ENCODE measurements at regions not wholly inside any gene's neighbourhood (a gene's known extent, or its start where the extent isn't known, plus 50 kb on each side); places are given as distances from the start of the nearest gene placed in this dataset.

DNA sequence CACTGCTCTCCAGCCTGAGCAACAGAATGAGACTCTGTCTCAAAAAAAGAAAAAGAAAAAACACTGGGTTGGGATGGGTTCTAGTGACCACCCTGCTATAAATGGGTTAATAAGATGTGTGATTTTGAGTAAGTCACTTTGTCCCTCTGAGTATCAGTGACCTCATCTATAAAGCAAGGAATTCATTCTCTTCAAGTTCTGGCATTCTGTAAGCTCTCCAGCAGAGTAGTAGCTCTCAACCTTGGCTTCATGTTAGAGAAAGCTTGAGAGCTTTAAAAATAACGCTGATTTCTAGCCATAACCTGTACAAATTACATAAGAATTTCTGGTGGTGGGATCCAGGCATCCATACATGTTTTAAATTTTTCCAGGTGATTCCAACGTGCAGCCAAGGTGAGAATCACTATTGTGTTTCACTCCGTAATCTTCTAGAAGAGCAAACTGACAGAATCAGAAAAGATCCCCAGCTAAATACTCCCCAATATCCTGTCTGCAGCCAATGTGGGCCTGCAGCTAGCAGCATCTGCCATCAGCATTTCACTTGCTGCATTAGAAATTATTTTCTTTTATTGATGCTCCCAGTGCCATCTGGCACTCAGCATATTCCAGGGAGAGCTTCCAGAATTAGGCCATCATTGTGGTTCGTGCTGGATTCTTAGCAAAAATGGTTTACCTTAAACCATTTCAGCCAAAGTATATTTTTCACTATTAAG is 109.4 kb downstream of the FEM1C start:
- TF ChIP-seq, protein P1, sequence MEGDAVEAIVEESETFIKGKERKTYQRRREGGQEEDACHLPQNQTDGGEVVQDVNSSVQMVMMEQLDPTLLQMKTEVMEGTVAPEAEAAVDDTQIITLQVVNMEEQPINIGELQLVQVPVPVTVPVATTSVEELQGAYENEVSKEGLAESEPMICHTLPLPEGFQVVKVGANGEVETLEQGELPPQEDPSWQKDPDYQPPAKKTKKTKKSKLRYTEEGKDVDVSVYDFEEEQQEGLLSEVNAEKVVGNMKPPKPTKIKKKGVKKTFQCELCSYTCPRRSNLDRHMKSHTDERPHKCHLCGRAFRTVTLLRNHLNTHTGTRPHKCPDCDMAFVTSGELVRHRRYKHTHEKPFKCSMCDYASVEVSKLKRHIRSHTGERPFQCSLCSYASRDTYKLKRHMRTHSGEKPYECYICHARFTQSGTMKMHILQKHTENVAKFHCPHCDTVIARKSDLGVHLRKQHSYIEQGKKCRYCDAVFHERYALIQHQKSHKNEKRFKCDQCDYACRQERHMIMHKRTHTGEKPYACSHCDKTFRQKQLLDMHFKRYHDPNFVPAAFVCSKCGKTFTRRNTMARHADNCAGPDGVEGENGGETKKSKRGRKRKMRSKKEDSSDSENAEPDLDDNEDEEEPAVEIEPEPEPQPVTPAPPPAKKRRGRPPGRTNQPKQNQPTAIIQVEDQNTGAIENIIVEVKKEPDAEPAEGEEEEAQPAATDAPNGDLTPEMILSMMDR (IDR thresholded peaks at IDR 0.05) = no peak

DNA sequence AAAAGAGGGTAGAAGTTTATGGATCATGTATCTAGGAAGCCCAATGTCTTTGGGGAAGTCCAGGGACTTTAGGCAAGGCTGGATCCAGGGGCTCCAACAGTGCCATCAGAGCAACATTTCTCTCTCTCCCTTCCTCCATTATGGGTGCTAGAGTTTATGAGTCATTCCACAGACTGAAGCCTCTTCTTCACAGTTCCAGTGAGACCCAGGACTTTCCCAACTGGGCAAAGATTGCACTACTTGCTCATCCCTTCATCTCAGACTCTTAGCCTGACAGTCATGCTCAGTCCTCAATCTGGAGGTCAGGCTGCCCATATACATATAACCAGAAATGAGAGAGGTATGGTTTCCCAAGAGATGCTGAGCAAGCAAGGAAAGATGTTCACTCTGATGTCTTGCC is 110.7 kb downstream of the FEM1C start:
- Histone ChIP-seq H3K27ac (no peak overlapping the region), H3K9me3 (ENCODE audit: control insufficient read depth, low read length) (no peaks in the 10 kb centered on the region), H3K4me3 (ENCODE audit: low read depth, low read length) (no peak overlapping the region), H3K9ac (no peak overlapping the region), H3K4me2 (ENCODE audit: low read length) (no peak overlapping the region), H3K4me1 (no peaks in the 10 kb centered on the region), H3K27me3 (ENCODE audit: control insufficient read depth, insufficient read depth, low read length) (no peaks in the 10 kb centered on the region), H2AFZ (no peak overlapping the region), H3K36me3 (ENCODE audit: control insufficient read depth, insufficient read depth, low read length) (no peaks in the 10 kb centered on the region), H3K79me2 (no peaks in the 10 kb centered on the region)
- TF ChIP-seq, protein P1 (IDR thresholded peaks at IDR 0.05) = no peak

More for the DNA sequence above, 109.4 kb downstream of the FEM1C start:
- H3K4me2 ChIP-seq (ENCODE audit: low read length) = no peak overlapping the region
- no peak overlapping the region for H3K4me3 ChIP-seq (ENCODE audit: low read depth, low read length)
- no peak overlapping the region for H3K27ac ChIP-seq
- H3K36me3 ChIP-seq (ENCODE audit: control insufficient read depth, insufficient read depth, low read length) = no peaks in the 10 kb centered on the region
- no peaks in the 10 kb centered on the region for H3K27me3 ChIP-seq (ENCODE audit: control insufficient read depth, insufficient read depth, low read length)
- no peaks in the 10 kb centered on the region for H3K4me1 ChIP-seq
- H3K9me3 ChIP-seq (ENCODE audit: control insufficient read depth, low read length) = no peaks in the 10 kb centered on the region
- no peak overlapping the region for H3K9ac ChIP-seq
- no peak overlapping the region for H2AFZ ChIP-seq
- no peaks in the 10 kb centered on the region for H3K79me2 ChIP-seq

- Histone ChIP-seq H3K27me3 (ENCODE audit: control insufficient read depth, insufficient read depth, low read length) (no peaks in the 10 kb centered on the region), H3K9me3 (ENCODE audit: control insufficient read depth, low read length) (no peaks in the 10 kb centered on the region), H3K4me3 (ENCODE audit: low read depth, low read length) (no peak overlapping the region), H3K36me3 (ENCODE audit: control insufficient read depth, insufficient read depth, low read length) (no peaks in the 10 kb centered on the region), H3K4me2 (ENCODE audit: low read length) (no peak overlapping the region), H3K27ac (no peak overlapping the region), H3K9ac (no peak overlapping the region), H2AFZ (no peak overlapping the region), H3K79me2 (no peaks in the 10 kb centered on the region), H3K4me1 (no peaks in the 10 kb centered on the region)
- TF ChIP-seq, protein P1 (IDR thresholded peaks at IDR 0.05) = no peak
Observed at GRCh38 chr5:115432691-115433090, 111.9 kb downstream of the FEM1C start.

GRCh38 chr5:115431116-115431515 is 113.5 kb downstream of the FEM1C start:
- H3K27me3 ChIP-seq (ENCODE audit: control insufficient read depth, insufficient read depth, low read length) = no peaks in the 10 kb centered on the region
- H3K27ac ChIP-seq = no peak overlapping the region
- no peaks in the 10 kb centered on the region for H3K4me1 ChIP-seq
- no peaks in the 10 kb centered on the region for H3K9me3 ChIP-seq (ENCODE audit: control insufficient read depth, low read length)
- H2AFZ ChIP-seq = no peak overlapping the region
- H3K4me3 ChIP-seq (ENCODE audit: low read depth, low read length) = no peak overlapping the region
- no peaks in the 10 kb centered on the region for H3K79me2 ChIP-seq
- TF ChIP-seq, protein P1 (IDR thresholded peaks at IDR 0.05) = no peak
- H3K4me2 ChIP-seq (ENCODE audit: low read length) = no peak overlapping the region
- H3K9ac ChIP-seq = no peak overlapping the region
- no peaks in the 10 kb centered on the region for H3K36me3 ChIP-seq (ENCODE audit: control insufficient read depth, insufficient read depth, low read length)

- Histone ChIP-seq H3K36me3 (ENCODE audit: control insufficient read depth, insufficient read depth, low read length) (no peaks in the 10 kb centered on the region), H3K27ac (no peak overlapping the region), H3K4me2 (ENCODE audit: low read length) (no peak overlapping the region), H3K27me3 (ENCODE audit: control insufficient read depth, insufficient read depth, low read length) (no peaks in the 10 kb centered on the region), H3K79me2 (no peaks in the 10 kb centered on the region), H3K9ac (no peak overlapping the region), H3K4me3 (ENCODE audit: low read depth, low read length) (no peak overlapping the region), H3K4me1 (no peaks in the 10 kb centered on the region), H3K9me3 (ENCODE audit: control insufficient read depth, low read length) (no peaks in the 10 kb centered on the region), H2AFZ (no peak overlapping the region)
- TF ChIP-seq, protein P1 (IDR thresholded peaks at IDR 0.05) = no peak
Observed at GRCh38 chr5:115430374-115430773, 114.2 kb downstream of the FEM1C start.

Measured in parathyroid adenoma (tissue), 2 donors.